Ovary (tissue), 3 donors: ENCODE measurements at regions not wholly inside any gene's neighbourhood (a gene's known extent, or its start where the extent isn't known, plus 50 kb on each side); places are given as distances from the start of the nearest gene placed in this dataset.

ENCODE experiments used
- CTCF ChIP-seq, 3 donors: fragments of 450-650 bp in 2 of 3; fragments of 200-600 bp in 1 of 3; IDR thresholded peaks; one replicate each; pipeline versions ENCODE4 v1.5.1 to v1.8.0; 2016 to 2022; ENCODE audit warnings: antibody characterized with exemption in 3 of 3, mild to moderate bottlenecking in 1 of 3
- EP300 ChIP-seq: sonication (generic); formaldehyde crosslinking; IDR thresholded peaks from one replicate; pipeline ENCODE4 v1.6.1; 2017; ENCODE audit warnings: antibody characterized with exemption
- POLR2A ChIP-seq: fragments of 450-650 bp; IDR thresholded peaks from one replicate; pipeline ENCODE4 v1.6.1; 2017; ENCODE audit warnings: antibody characterized with exemption, mild to moderate bottlenecking, moderate library complexity
- donor health status: DM: no; HTN: no; CAD: no.

GRCh38 chr4:141331534-141332358, 111.1 kb downstream of the ZNF330 start:
- TF ChIP-seq CTCF (IDR thresholded peaks at IDR 0.05) (no peak), POLR2A (no peak), EP300 (no peak)
